Osteoblast (primary cell): ENCODE measurements at regions not wholly inside any gene's neighbourhood (a gene's known extent, or its start where the extent isn't known, plus 50 kb on each side); places are given as distances from the start of the nearest gene placed in this dataset.

Experiments
- DNase-seq: peaks from one replicate; pipeline ENCODE4 v3.0.0; 2011; ENCODE audit warnings: low spot score, mixed read lengths; ENCODE audit not compliant: insufficient read length; ENCODE audit errors: missing footprints
- H2AFZ ChIP-seq: 2 replicates; pipeline ENCODE4 v1.6.0; 2011; ENCODE audit warnings: mild to moderate bottlenecking, low read length
- H3K27ac ChIP-seq: 2 replicates; pipeline ENCODE4 v1.5.1; 2011; ENCODE audit warnings: mild to moderate bottlenecking, low read depth, low read length, moderate library complexity
- H3K27me3 ChIP-seq: 2 replicates; pipeline ENCODE4 v1.6.0; 2012; ENCODE audit warnings: mild to moderate bottlenecking, control low read depth, inconsistent platforms, low read length, moderate library complexity; ENCODE audit not compliant: insufficient read depth
- H3K36me3 ChIP-seq: 2 replicates; pipeline ENCODE4 v1.5.1; 2011; ENCODE audit warnings: mild to moderate bottlenecking, low read length, control low read depth, moderate library complexity; ENCODE audit not compliant: insufficient read depth
- H3K4me1 ChIP-seq: 2 replicates; pipeline ENCODE4 v1.5.1; 2011; ENCODE audit warnings: mild to moderate bottlenecking, low read length, control low read depth, moderate library complexity; ENCODE audit not compliant: insufficient read depth
- H3K4me2 ChIP-seq: 2 replicates; pipeline ENCODE4 v1.6.0; 2011; ENCODE audit warnings: mild to moderate bottlenecking, low read length; ENCODE audit not compliant: insufficient read depth
- H3K4me3 ChIP-seq: fragments of 200-600 bp; sonication (generic); 3 replicates; pipeline ENCODE4 v1.5.1; 2012; ENCODE audit warnings: mild to moderate bottlenecking, low read length, inconsistent platforms; ENCODE audit not compliant: insufficient read depth
- H3K79me2 ChIP-seq: 2 replicates; pipeline ENCODE4 v1.6.0; 2012; ENCODE audit warnings: mild to moderate bottlenecking, low read length, control low read depth, inconsistent platforms; ENCODE audit not compliant: insufficient read depth
- H3K9me3 ChIP-seq: 2 replicates; pipeline ENCODE4 v1.5.1; 2011; ENCODE audit warnings: low read depth, low read length, control low read depth
- H4K20me1 ChIP-seq: 2 replicates; pipeline ENCODE4 v1.6.0; 2012; ENCODE audit warnings: mild to moderate bottlenecking, low read length, control low read depth; ENCODE audit not compliant: insufficient read depth
- TF ChIP-seq, protein P1 (sequence below): IDR thresholded peaks from 2 replicates; pipeline ENCODE4 v1.5.1; 2011; ENCODE audit warnings: mild to moderate bottlenecking, low read depth, low read length, moderate library complexity; ENCODE audit errors: extremely low read depth

- Histone ChIP-seq H3K27me3 (no peaks in the 10 kb centered on the region), H3K36me3 (no peaks in the 10 kb centered on the region), H2AFZ (no peak overlapping the region), H3K4me3 (no peak overlapping the region), H3K9me3 (no peaks in the 10 kb centered on the region), H4K20me1 (no peaks in the 10 kb centered on the region), H3K79me2 (no peaks in the 10 kb centered on the region), H3K4me1 (no peaks in the 10 kb centered on the region), H3K4me2 (no peak overlapping the region), H3K27ac (no peak overlapping the region)
- DNase-seq, result no peak
- TF ChIP-seq, protein P1, sequence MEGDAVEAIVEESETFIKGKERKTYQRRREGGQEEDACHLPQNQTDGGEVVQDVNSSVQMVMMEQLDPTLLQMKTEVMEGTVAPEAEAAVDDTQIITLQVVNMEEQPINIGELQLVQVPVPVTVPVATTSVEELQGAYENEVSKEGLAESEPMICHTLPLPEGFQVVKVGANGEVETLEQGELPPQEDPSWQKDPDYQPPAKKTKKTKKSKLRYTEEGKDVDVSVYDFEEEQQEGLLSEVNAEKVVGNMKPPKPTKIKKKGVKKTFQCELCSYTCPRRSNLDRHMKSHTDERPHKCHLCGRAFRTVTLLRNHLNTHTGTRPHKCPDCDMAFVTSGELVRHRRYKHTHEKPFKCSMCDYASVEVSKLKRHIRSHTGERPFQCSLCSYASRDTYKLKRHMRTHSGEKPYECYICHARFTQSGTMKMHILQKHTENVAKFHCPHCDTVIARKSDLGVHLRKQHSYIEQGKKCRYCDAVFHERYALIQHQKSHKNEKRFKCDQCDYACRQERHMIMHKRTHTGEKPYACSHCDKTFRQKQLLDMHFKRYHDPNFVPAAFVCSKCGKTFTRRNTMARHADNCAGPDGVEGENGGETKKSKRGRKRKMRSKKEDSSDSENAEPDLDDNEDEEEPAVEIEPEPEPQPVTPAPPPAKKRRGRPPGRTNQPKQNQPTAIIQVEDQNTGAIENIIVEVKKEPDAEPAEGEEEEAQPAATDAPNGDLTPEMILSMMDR, result no peak
Observed at GRCh38 chr10:111890046-111890445, 293.5 kb downstream of the GPAM start.

- no peak overlapping the region for H2AFZ ChIP-seq
- no peaks in the 10 kb centered on the region for H3K4me1 ChIP-seq
- DNase-seq, result no peak
- H3K4me3 ChIP-seq, result no peak overlapping the region
- TF ChIP-seq, protein P1, result no peak
- H3K9me3 ChIP-seq, result no peaks in the 10 kb centered on the region
- no peaks in the 10 kb centered on the region for H4K20me1 ChIP-seq
- H3K79me2 ChIP-seq, result no peaks in the 10 kb centered on the region
- no peak overlapping the region for H3K4me2 ChIP-seq
- H3K36me3 ChIP-seq, result no peaks in the 10 kb centered on the region
- H3K27me3 ChIP-seq, result no peaks in the 10 kb centered on the region
- H3K27ac ChIP-seq, result no peak overlapping the region
Observed at GRCh38 chr10:111916011-111916410, 267.6 kb downstream of the GPAM start.

- DNase-seq, result no peak
- H3K79me2 ChIP-seq, result no peaks in the 10 kb centered on the region
- H3K27ac ChIP-seq, result no peak overlapping the region
- TF ChIP-seq, protein P1, result no peak
- H3K36me3 ChIP-seq, result no peaks in the 10 kb centered on the region
- H3K4me2 ChIP-seq, result no peak overlapping the region
- no peak overlapping the region for H3K4me3 ChIP-seq
- H4K20me1 ChIP-seq, result no peaks in the 10 kb centered on the region
- H3K9me3 ChIP-seq, result no peaks in the 10 kb centered on the region
- H2AFZ ChIP-seq, result no peak overlapping the region
- H3K4me1 ChIP-seq, result no peaks in the 10 kb centered on the region
- H3K27me3 ChIP-seq, result no peaks in the 10 kb centered on the region
Observed at GRCh38 chr10:111921821-111922220, 261.7 kb downstream of the GPAM start.

DNA sequence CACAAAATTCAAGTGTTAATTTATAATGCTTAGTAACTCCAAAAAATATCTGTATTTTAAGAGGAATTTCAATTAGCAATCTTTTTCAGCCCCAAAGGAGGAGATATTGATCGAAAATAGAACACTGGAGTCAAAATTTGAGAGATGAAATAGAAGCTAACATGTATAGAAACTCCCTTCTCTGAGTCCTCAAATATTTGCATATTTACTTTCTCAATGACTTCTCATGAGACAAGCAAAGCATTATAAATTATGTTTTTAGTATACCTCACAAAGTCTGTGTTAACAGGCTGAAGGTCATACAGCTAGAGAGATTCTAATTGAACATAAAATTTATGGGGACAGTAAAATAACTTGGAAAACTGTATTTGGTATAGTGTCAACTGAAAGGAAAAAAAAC lies 260.5 kb downstream of the GPAM start:
- Histone ChIP-seq H3K4me1 (no peaks in the 10 kb centered on the region), H3K27me3 (no peaks in the 10 kb centered on the region), H3K27ac (no peak overlapping the region), H3K36me3 (no peaks in the 10 kb centered on the region), H4K20me1 (no peaks in the 10 kb centered on the region), H3K4me3 (no peak overlapping the region), H3K4me2 (no peak overlapping the region), H2AFZ (no peak overlapping the region), H3K9me3 (no peaks in the 10 kb centered on the region), H3K79me2 (no peaks in the 10 kb centered on the region)
- no peak for DNase-seq
- TF ChIP-seq, protein P1, result no peak
